ENCODE measurements at regions not wholly inside any gene's neighbourhood (a gene's known extent, or its start where the extent isn't known, plus 50 kb on each side); places are given as distances from the start of the nearest gene placed in this dataset.

- Histone ChIP-seq H4K20me1 (ENCODE audit: insufficient read depth, low read length) (no peaks in the 10 kb centered on the region), H3K4me1 (ENCODE audit: insufficient read depth, low read length, severe bottlenecking) (no peaks in the 10 kb centered on the region), H3K9ac (ENCODE audit: low read length) (no peak overlapping the region), H3K9me2 (ENCODE audit: low read depth, low read length) (no peaks in the 10 kb centered on the region), H3K27ac (ENCODE audit: low read depth, low read length, poor library complexity, severe bottlenecking) (no peak overlapping the region), H2AFZ (ENCODE audit: low read length) (no peak overlapping the region), H3K9me3 (ENCODE audit: low read length) (no peaks in the 10 kb centered on the region), H3K4me3 (ENCODE audit: low read depth, low read length, poor library complexity, severe bottlenecking) (no peak overlapping the region), H3K36me3 (ENCODE audit: insufficient read depth, low read length) (no peaks in the 10 kb centered on the region), H3F3A (ENCODE audit: insufficient read depth, low read length) (no peaks in the 10 kb centered on the region), H3K79me2 (ENCODE audit: insufficient read depth, low read length) (no peaks in the 10 kb centered on the region), H3K4me2 (ENCODE audit: low read length) (no peak overlapping the region), H3K27me3 (ENCODE audit: insufficient read depth, low read length) (no peaks in the 10 kb centered on the region)
- TF ChIP-seq CTCF (IDR thresholded peaks at IDR 0.05; ENCODE audit: low read length), result no peak
- TF ChIP-seq EZH2 (IDR thresholded peaks at IDR 0.05; ENCODE audit: borderline replicate concordance, low read length), result no peak
These were observed 72.3 kb downstream of the GMNC start for GRCh38 chr3:190790185-190790584.

GRCh38 chr3:190786898-190787297, 75.6 kb downstream of the GMNC start:
- Histone ChIP-seq H3K9me2 (ENCODE audit: low read depth, low read length) (no peaks in the 10 kb centered on the region), H2AFZ (ENCODE audit: low read length) (no peak overlapping the region), H3K79me2 (ENCODE audit: insufficient read depth, low read length) (no peaks in the 10 kb centered on the region), H3K27me3 (ENCODE audit: insufficient read depth, low read length) (no peaks in the 10 kb centered on the region), H3K4me1 (ENCODE audit: insufficient read depth, low read length, severe bottlenecking) (no peaks in the 10 kb centered on the region), H3K36me3 (ENCODE audit: insufficient read depth, low read length) (no peaks in the 10 kb centered on the region), H3K4me3 (ENCODE audit: low read depth, low read length, poor library complexity, severe bottlenecking) (no peak overlapping the region), H3K4me2 (ENCODE audit: low read length) (no peak overlapping the region), H3K9me3 (ENCODE audit: low read length) (no peaks in the 10 kb centered on the region), H3K27ac (ENCODE audit: low read depth, low read length, poor library complexity, severe bottlenecking) (no peak overlapping the region), H4K20me1 (ENCODE audit: insufficient read depth, low read length) (no peaks in the 10 kb centered on the region), H3K9ac (ENCODE audit: low read length) (no peak overlapping the region), H3F3A (ENCODE audit: insufficient read depth, low read length) (no peaks in the 10 kb centered on the region)
- TF ChIP-seq EZH2 (IDR thresholded peaks at IDR 0.05; ENCODE audit: borderline replicate concordance, low read length) (no peak), CTCF (IDR thresholded peaks at IDR 0.05; ENCODE audit: low read length) (no peak)

- no peaks in the 10 kb centered on the region for H3K4me1 ChIP-seq (ENCODE audit: insufficient read depth, low read length, severe bottlenecking)
- H3K9ac ChIP-seq (ENCODE audit: low read length), result no peak overlapping the region
- no peaks in the 10 kb centered on the region for H3K27me3 ChIP-seq (ENCODE audit: insufficient read depth, low read length)
- H2AFZ ChIP-seq (ENCODE audit: low read length), result no peak overlapping the region
- TF ChIP-seq CTCF (IDR thresholded peaks at IDR 0.05; ENCODE audit: low read length) (no peak), EZH2 (IDR thresholded peaks at IDR 0.05; ENCODE audit: borderline replicate concordance, low read length) (no peak)
- H3K79me2 ChIP-seq (ENCODE audit: insufficient read depth, low read length), result no peaks in the 10 kb centered on the region
- no peaks in the 10 kb centered on the region for H3K9me2 ChIP-seq (ENCODE audit: low read depth, low read length)
- no peaks in the 10 kb centered on the region for H4K20me1 ChIP-seq (ENCODE audit: insufficient read depth, low read length)
- H3K4me3 ChIP-seq (ENCODE audit: low read depth, low read length, poor library complexity, severe bottlenecking), result no peak overlapping the region
- H3K4me2 ChIP-seq (ENCODE audit: low read length), result no peak overlapping the region
- H3K9me3 ChIP-seq (ENCODE audit: low read length), result no peaks in the 10 kb centered on the region
- H3K36me3 ChIP-seq (ENCODE audit: insufficient read depth, low read length), result no peaks in the 10 kb centered on the region
- no peaks in the 10 kb centered on the region for H3F3A ChIP-seq (ENCODE audit: insufficient read depth, low read length)
- H3K27ac ChIP-seq (ENCODE audit: low read depth, low read length, poor library complexity, severe bottlenecking), result no peak overlapping the region
These were observed 77.4 kb downstream of the GMNC start for GRCh38 chr3:190785047-190785446.
